Endothelial cell (in vitro differentiated cells): ENCODE measurements at regions not wholly inside any gene's neighbourhood (a gene's known extent, or its start where the extent isn't known, plus 50 kb on each side); places are given as distances from the start of the nearest gene placed in this dataset.

Source experiments
- DNase-seq: peaks from one replicate; pipeline ENCODE4 v3.0.0; 2021; ENCODE audit warnings: low spot score
- H3K27ac Mint-ChIP-seq: one replicate; pipeline ENCODE4 v1.8.0; 2021; ENCODE audit warnings: mixed read lengths, inconsistent platforms; ENCODE audit not compliant: unreplicated experiment
- H3K27me3 Mint-ChIP-seq: one replicate; pipeline ENCODE4 v1.8.0; 2021; ENCODE audit warnings: mild to moderate bottlenecking, moderate library complexity, mixed read lengths, inconsistent platforms; ENCODE audit not compliant: unreplicated experiment
- H3K36me3 Mint-ChIP-seq: one replicate; pipeline ENCODE4 v1.8.0; 2021; ENCODE audit warnings: mild to moderate bottlenecking, low read depth, mixed read lengths, inconsistent platforms; ENCODE audit not compliant: unreplicated experiment
- H3K4me1 Mint-ChIP-seq: one replicate; pipeline ENCODE4 v1.8.0; 2021; ENCODE audit warnings: mild to moderate bottlenecking, mixed read lengths, inconsistent platforms; ENCODE audit not compliant: unreplicated experiment
- H3K4me3 Mint-ChIP-seq: one replicate; pipeline ENCODE4 v1.8.0; 2021; ENCODE audit warnings: mild to moderate bottlenecking, mixed read lengths, inconsistent platforms; ENCODE audit not compliant: unreplicated experiment
- H3K9me3 Mint-ChIP-seq: one replicate; pipeline ENCODE4 v1.8.0; 2021; ENCODE audit warnings: mixed read lengths, inconsistent platforms; ENCODE audit not compliant: unreplicated experiment
- TF ChIP-seq, protein P1 (sequence below): fragments of 200-600 bp; sonication (generic); IDR thresholded peaks from one replicate; pipeline ENCODE4 v1.5.0; 2021; ENCODE audit warnings: antibody characterized with exemption; ENCODE audit not compliant: unreplicated experiment

DNA sequence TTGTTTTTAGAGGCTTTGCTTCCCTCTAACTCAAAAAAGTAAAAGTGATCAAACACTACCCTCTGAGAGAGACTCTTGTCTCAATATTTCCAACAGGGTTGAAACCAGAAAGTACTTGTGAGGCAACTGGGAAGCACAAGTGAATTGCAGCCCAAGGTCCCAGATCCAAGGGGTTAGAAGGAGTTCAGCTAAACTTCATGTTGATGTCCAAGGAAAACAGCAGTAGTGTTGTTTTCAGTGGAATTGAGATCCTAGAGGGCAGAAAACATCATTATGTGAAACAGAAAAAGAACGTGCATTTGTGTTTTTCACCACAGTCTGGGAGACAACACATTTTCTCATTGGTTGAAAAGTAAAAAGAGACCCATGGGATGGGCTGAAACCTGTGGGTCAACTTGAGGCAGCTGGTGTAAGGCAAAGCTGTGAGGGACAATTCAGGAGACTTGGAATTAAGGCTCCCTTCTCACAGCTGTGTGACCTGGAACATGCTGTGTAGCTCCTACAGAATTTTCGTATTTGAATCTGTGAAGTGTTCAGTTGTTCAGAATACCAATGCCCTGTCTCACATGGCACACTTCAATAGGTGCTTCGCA, 508.3 kb downstream of the BMP2 start:
- H3K9me3 Mint-ChIP-seq = no peaks in the 10 kb centered on the region
- no peaks in the 10 kb centered on the region for H3K27me3 Mint-ChIP-seq
- no peak for DNase-seq
- H3K36me3 Mint-ChIP-seq = no peaks in the 10 kb centered on the region
- H3K4me1 Mint-ChIP-seq = no peaks in the 10 kb centered on the region
- no peak overlapping the region for H3K27ac Mint-ChIP-seq
- no peak overlapping the region for H3K4me3 Mint-ChIP-seq
- TF ChIP-seq, protein P1, sequence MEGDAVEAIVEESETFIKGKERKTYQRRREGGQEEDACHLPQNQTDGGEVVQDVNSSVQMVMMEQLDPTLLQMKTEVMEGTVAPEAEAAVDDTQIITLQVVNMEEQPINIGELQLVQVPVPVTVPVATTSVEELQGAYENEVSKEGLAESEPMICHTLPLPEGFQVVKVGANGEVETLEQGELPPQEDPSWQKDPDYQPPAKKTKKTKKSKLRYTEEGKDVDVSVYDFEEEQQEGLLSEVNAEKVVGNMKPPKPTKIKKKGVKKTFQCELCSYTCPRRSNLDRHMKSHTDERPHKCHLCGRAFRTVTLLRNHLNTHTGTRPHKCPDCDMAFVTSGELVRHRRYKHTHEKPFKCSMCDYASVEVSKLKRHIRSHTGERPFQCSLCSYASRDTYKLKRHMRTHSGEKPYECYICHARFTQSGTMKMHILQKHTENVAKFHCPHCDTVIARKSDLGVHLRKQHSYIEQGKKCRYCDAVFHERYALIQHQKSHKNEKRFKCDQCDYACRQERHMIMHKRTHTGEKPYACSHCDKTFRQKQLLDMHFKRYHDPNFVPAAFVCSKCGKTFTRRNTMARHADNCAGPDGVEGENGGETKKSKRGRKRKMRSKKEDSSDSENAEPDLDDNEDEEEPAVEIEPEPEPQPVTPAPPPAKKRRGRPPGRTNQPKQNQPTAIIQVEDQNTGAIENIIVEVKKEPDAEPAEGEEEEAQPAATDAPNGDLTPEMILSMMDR = no peak

DNA sequence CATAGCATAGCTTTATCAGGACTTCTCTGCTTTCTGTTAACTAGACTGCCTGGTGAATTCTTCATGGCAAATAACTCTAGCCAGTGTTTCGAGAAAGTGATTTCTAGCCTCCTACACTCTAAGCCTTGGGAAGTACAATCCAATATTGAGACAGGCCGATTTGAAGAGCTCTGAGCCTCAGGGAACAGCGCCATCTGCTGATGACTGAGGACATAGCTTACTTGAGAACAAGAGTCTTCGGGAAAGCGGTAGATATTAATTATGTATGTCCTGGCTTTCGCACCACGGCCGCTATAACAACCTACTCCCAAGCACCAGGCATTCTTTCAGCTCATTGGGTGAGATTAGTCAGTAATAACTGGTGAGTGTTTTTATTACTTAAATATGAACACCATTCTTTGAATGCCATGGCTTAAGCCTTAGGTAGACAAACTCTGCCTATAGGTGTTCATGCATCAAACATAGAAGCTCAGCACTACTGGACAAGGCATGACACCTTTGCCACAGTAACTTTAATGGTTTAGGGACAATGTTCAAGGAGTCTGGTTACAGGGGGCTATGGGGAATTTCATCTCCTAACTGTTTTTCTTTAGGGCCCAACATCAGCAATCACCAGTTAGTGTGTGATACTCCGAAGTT, 518.6 kb downstream of the BMP2 start:
- no peaks in the 10 kb centered on the region for H3K4me1 Mint-ChIP-seq
- DNase-seq = peak; percentile 76
- H3K4me3 Mint-ChIP-seq = no peak overlapping the region
- H3K27me3 Mint-ChIP-seq = no peaks in the 10 kb centered on the region
- no peaks in the 10 kb centered on the region for H3K36me3 Mint-ChIP-seq
- TF ChIP-seq, protein P1 = peak; percentile 90
- no peaks in the 10 kb centered on the region for H3K9me3 Mint-ChIP-seq
- no peak overlapping the region for H3K27ac Mint-ChIP-seq

DNA sequence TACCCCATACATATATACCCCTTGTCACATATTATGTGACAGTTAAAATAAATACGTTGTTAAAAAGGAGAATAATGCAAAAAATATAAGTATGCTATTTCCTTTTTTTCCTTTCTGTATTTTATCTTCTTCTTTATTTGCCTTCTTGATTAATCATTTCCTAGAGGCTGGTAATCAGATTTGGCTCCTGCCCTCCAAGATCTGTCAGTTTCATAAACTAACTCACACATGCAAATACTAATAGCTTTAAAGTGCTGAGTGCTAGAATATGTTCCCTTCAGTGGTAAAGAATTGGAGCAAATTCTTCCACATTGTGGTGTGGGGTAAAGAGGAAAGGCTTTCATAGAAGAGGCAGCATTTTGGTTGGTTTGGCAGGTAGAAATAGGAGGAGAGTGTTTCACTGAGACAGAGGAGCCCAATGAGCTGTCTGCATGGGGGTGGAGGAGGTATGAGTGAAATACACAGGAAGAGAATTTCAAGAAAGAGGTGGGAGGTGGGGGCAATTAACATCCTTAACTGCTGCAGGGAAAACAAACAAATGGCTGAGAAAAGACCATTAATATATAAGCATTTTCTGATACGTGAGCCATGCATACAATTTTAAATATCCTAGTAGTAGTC, 523.9 kb downstream of the BMP2 start:
- Mint-ChIP-seq H3K9me3 (no peaks in the 10 kb centered on the region), H3K27ac (no peak overlapping the region), H3K27me3 (peaks cover 6% of the 10 kb centered on the region)

DNA sequence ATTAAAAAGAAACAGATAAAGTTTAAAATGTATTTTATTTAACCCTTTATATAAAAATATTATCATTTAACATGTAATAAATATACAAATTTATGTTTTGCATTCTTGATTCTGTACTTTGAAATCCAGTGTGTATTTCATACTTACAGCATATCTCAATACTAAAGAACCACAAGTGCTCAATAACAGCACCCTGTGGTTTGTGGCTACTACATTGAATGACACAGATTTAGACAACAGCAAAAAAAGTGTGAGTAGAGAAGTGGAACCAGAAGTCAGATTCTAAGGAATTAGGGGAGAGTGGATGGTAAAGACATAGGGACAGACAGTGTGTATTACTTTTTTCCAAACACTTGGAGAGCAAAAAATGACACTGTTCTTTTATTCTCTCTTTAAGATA, 524.5 kb downstream of the BMP2 start:
- Mint-ChIP-seq H3K27me3 (peaks cover 6% of the 10 kb centered on the region), H3K36me3 (no peaks in the 10 kb centered on the region), H3K4me1 (peaks cover 3% of the 10 kb centered on the region), H3K9me3 (no peaks in the 10 kb centered on the region), H3K4me3 (no peak overlapping the region), H3K27ac (no peak overlapping the region)
- no peak for DNase-seq
- TF ChIP-seq, protein P1 = no peak

More for the DNA sequence above, 523.9 kb downstream of the BMP2 start:
- H3K36me3 Mint-ChIP-seq = no peaks in the 10 kb centered on the region
- no peak for DNase-seq
- TF ChIP-seq, protein P1 = no peak
- H3K4me3 Mint-ChIP-seq = no peak overlapping the region
- H3K4me1 Mint-ChIP-seq = peaks cover 3% of the 10 kb centered on the region

DNA sequence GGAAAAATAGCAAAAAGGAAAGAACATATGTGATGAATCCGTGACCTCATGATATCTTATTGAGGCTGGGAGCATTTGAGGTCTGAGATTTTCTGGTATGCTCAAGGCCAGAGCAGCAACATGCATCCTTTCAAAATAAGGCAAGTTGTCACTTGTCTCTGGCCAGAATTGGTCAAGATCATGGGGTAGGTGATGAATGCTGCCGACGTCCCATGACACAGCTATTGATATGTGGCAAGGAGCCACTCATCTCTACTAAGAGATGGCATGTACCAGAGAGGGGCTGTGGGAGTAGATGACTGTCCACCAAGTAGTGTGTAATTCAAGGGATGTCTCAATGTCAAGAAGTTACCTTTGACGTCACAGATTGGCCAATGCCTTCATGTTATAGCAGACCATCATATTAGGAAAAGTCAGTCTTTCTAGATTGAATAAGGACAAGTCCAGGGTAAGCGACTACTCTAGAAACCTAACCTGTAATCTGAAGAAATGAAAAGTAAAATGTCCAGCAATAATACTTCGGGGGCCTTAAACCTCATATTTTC, 527.4 kb downstream of the BMP2 start:
- DNase-seq = no peak
- peaks cover 6% of the 10 kb centered on the region for H3K27me3 Mint-ChIP-seq
- peaks cover 3% of the 10 kb centered on the region for H3K4me1 Mint-ChIP-seq
- H3K9me3 Mint-ChIP-seq = no peaks in the 10 kb centered on the region
- H3K4me3 Mint-ChIP-seq = no peak overlapping the region
- TF ChIP-seq, protein P1 = no peak
- H3K36me3 Mint-ChIP-seq = no peaks in the 10 kb centered on the region
- H3K27ac Mint-ChIP-seq = no peak overlapping the region
